OCI-LY3 (cell line): ENCODE measurements at regions not wholly inside any gene's neighbourhood (a gene's known extent, or its start where the extent isn't known, plus 50 kb on each side); places are given as distances from the start of the nearest gene placed in this dataset.

Source experiments
- EZH2phosphoT487 ChIP-seq: fragments of 200-600 bp; shearing (Covaris generic); IDR thresholded peaks from 2 replicates; pipeline ENCODE4 v1.6.1; 2018; ENCODE audit warnings: antibody characterized with exemption, mixed run types, low read depth
- TF ChIP-seq, protein P1 (sequence below): fragments of 200-600, 300-600 bp; sonication (generic); IDR thresholded peaks from 2 replicates; pipeline ENCODE4 v1.5.1; 2014; ENCODE audit warnings: antibody characterized with exemption, low read length, low read depth

DNA sequence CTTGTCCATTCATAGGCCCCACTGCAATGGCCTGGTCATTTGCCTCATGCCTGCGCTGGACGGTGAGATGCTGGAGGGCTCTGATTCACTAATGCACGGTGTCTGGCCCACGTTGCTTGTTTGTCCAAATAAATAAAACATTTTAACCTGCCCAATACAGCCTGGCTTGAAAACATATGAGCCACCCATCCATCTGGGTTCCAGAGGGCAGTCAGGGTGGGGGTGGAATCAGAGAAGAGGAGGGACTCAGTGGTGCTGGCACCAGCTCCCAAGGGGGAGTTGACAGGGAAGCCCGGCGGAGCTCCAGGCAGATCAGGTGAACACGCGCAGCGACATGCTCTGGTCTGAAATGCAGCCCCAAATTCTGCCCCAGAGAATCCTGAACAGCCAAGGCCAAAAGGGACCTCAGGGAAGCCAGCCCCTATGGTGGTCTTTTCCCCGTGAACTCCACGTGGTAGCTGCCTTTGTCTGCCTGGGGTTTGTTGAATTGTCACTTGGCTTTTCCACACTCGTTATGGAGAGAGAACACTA, 265.2 kb downstream of the UACA start:
- TF ChIP-seq, protein P1, sequence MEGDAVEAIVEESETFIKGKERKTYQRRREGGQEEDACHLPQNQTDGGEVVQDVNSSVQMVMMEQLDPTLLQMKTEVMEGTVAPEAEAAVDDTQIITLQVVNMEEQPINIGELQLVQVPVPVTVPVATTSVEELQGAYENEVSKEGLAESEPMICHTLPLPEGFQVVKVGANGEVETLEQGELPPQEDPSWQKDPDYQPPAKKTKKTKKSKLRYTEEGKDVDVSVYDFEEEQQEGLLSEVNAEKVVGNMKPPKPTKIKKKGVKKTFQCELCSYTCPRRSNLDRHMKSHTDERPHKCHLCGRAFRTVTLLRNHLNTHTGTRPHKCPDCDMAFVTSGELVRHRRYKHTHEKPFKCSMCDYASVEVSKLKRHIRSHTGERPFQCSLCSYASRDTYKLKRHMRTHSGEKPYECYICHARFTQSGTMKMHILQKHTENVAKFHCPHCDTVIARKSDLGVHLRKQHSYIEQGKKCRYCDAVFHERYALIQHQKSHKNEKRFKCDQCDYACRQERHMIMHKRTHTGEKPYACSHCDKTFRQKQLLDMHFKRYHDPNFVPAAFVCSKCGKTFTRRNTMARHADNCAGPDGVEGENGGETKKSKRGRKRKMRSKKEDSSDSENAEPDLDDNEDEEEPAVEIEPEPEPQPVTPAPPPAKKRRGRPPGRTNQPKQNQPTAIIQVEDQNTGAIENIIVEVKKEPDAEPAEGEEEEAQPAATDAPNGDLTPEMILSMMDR = no peak
- no peak for TF ChIP-seq EZH2phosphoT487
